Activated naive CD4-positive, alpha-beta T cell treated with anti-CD3 and anti-CD28 coated beads, Interleukin-2, amount 50 U/mL, for 24 hours (primary cell): ENCODE measurements at regions not wholly inside any gene's neighbourhood (a gene's known extent, or its start where the extent isn't known, plus 50 kb on each side); places are given as distances from the start of the nearest gene placed in this dataset.

Source experiments
- H3K27ac Mint-ChIP-seq: one replicate; pipeline ENCODE4 v1.8.0; 2021; ENCODE audit warnings: mild to moderate bottlenecking, mixed read lengths
- H3K27me3 Mint-ChIP-seq: one replicate; pipeline ENCODE4 v1.8.0; 2021; ENCODE audit warnings: mixed read lengths
- H3K36me3 Mint-ChIP-seq: one replicate; pipeline ENCODE4 v1.8.0; 2021; ENCODE audit warnings: mixed read lengths
- H3K4me1 Mint-ChIP-seq: one replicate; pipeline ENCODE4 v1.8.0; 2021; ENCODE audit warnings: mixed read lengths
- H3K4me3 Mint-ChIP-seq: one replicate; pipeline ENCODE4 v1.8.0; 2021; ENCODE audit warnings: mild to moderate bottlenecking, mixed read lengths
- H3K9me3 Mint-ChIP-seq: one replicate; pipeline ENCODE4 v1.8.0; 2021; ENCODE audit warnings: mixed read lengths

- no peaks in the 10 kb centered on the region for H3K36me3 Mint-ChIP-seq
- no peaks in the 10 kb centered on the region for H3K9me3 Mint-ChIP-seq
- peaks cover 1% of the 10 kb centered on the region for H3K27me3 Mint-ChIP-seq
- no peak overlapping the region for H3K27ac Mint-ChIP-seq
- no peak overlapping the region for H3K4me3 Mint-ChIP-seq
- H3K4me1 Mint-ChIP-seq, result no peaks in the 10 kb centered on the region
Measured at GRCh38 chr12:19890024-19890423, 450.7 kb downstream of the AEBP2 start.

- H3K27ac Mint-ChIP-seq, result no peak overlapping the region
- H3K36me3 Mint-ChIP-seq, result no peaks in the 10 kb centered on the region
- no peaks in the 10 kb centered on the region for H3K4me1 Mint-ChIP-seq
- no peaks in the 10 kb centered on the region for H3K9me3 Mint-ChIP-seq
- peaks cover 1% of the 10 kb centered on the region for H3K27me3 Mint-ChIP-seq
- no peak overlapping the region for H3K4me3 Mint-ChIP-seq
Measured at GRCh38 chr12:19891936-19892591, 452.8 kb downstream of the AEBP2 start.

DNA sequence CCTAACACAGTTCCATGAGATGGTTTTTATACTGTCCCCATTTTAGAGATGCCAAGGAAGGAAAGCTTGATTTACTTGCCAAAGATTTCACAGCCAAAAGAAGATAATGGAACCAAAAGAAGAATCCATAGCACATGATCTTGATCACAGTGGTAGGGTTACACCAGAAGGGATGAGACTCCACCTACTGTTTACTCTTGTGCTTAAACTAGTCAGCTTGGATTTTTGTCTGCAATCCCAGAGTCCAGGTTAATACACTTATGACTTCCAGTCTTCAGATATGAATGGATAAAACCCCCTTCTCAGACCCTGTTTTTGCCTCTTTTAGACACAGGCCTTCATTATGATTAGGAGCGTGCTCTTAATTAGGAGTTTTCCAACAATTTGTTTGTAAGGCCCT is 454.2 kb downstream of the AEBP2 start:
- no peaks in the 10 kb centered on the region for H3K4me1 Mint-ChIP-seq
- no peaks in the 10 kb centered on the region for H3K9me3 Mint-ChIP-seq
- no peak overlapping the region for H3K27ac Mint-ChIP-seq
- H3K36me3 Mint-ChIP-seq, result no peaks in the 10 kb centered on the region
- no peak overlapping the region for H3K4me3 Mint-ChIP-seq
- peaks cover 4% of the 10 kb centered on the region for H3K27me3 Mint-ChIP-seq

GRCh38 chr12:19894050-19894449 is 454.8 kb downstream of the AEBP2 start:
- no peak overlapping the region for H3K4me3 Mint-ChIP-seq
- peak overlapping the region; percentile 73 for H3K27ac Mint-ChIP-seq
- no peaks in the 10 kb centered on the region for H3K36me3 Mint-ChIP-seq

GRCh38 chr12:19894803-19895202 is 455.5 kb downstream of the AEBP2 start:
- Mint-ChIP-seq H3K4me3 (no peak overlapping the region), H3K27ac (no peak overlapping the region), H3K27me3 (peaks cover 3% of the 10 kb centered on the region), H3K4me1 (no peaks in the 10 kb centered on the region), H3K9me3 (no peaks in the 10 kb centered on the region), H3K36me3 (no peaks in the 10 kb centered on the region)

More at GRCh38 chr12:19894050-19894449, 454.8 kb downstream of the AEBP2 start:
- Mint-ChIP-seq H3K27me3 (peaks cover 3% of the 10 kb centered on the region), H3K4me1 (no peaks in the 10 kb centered on the region), H3K9me3 (no peaks in the 10 kb centered on the region)

- H3K9me3 Mint-ChIP-seq, result no peaks in the 10 kb centered on the region
- no peaks in the 10 kb centered on the region for H3K4me1 Mint-ChIP-seq
- no peaks in the 10 kb centered on the region for H3K36me3 Mint-ChIP-seq
- peaks cover 3% of the 10 kb centered on the region for H3K27me3 Mint-ChIP-seq
- no peak overlapping the region for H3K27ac Mint-ChIP-seq
- H3K4me3 Mint-ChIP-seq, result no peak overlapping the region
Measured at GRCh38 chr12:19895246-19896020, 456.1 kb downstream of the AEBP2 start.

DNA sequence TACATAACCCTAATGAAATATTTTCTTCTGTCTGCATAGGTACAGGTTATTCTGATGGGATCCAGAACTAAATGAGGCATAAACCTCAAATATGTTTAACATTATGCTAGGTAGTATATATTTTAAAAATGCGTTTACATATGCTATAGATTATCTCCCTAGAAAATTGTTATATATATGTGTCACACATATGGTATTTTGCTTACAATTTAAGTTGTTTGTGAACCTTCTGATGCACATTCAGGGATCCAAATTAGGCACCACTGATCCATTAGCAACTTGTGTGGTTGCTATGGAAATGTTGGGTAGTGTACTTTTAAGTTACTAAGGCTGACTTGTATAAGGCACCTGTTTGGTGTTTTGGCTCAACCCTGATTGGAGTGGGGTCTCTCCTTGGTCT is 456.7 kb downstream of the AEBP2 start:
- Mint-ChIP-seq H3K9me3 (no peaks in the 10 kb centered on the region), H3K4me3 (no peak overlapping the region), H3K27ac (no peak overlapping the region), H3K27me3 (peaks cover 3% of the 10 kb centered on the region), H3K36me3 (no peaks in the 10 kb centered on the region), H3K4me1 (no peaks in the 10 kb centered on the region)

DNA sequence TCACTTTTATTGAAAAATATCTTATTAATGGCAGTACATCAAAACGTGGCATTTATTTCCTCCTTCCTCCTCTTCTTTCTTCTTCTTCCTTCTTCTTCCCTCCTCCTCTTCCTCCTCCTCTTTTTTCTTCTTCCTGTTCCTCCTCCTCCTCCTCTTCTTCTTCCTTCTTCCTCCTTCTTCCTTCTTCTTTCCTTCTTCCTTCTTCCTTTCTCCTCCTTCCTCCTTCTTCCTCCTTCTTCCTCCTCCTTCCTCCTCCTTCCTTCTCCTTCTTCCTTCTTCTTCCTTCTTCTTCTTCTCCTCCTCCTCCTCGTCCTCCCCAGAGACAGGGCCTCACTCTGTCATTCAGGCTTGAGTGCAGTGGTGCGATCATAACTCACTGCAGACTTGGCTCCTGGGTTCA is 457.2 kb downstream of the AEBP2 start:
- H3K36me3 Mint-ChIP-seq, result no peaks in the 10 kb centered on the region
- H3K27ac Mint-ChIP-seq, result no peak overlapping the region
- H3K27me3 Mint-ChIP-seq, result peaks cover 3% of the 10 kb centered on the region
- no peaks in the 10 kb centered on the region for H3K9me3 Mint-ChIP-seq
- no peaks in the 10 kb centered on the region for H3K4me1 Mint-ChIP-seq
- no peak overlapping the region for H3K4me3 Mint-ChIP-seq

GRCh38 chr12:19897900-19898408 is 458.7 kb downstream of the AEBP2 start:
- Mint-ChIP-seq H3K4me3 (no peak overlapping the region), H3K36me3 (no peaks in the 10 kb centered on the region), H3K9me3 (no peaks in the 10 kb centered on the region), H3K27ac (no peak overlapping the region), H3K4me1 (no peaks in the 10 kb centered on the region), H3K27me3 (peaks cover 3% of the 10 kb centered on the region)

DNA sequence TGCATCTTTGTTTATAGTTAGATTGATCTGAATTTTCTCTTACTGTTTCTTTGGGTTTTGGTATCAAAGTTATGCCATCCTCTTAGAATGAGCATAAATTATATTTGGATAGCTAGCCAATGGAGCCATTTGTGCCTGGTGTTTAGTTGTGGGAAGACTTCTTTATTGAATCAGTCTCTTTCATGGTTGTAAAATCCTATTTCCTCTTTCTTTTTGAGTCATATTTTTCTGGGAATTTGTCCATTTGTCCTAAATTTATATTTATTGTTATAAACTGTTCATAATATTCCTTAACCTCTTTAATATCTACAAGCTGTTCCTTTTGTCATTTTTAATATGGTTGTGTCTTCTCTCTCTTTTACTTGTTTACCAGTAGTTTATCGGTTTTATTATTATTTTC is 462.5 kb downstream of the AEBP2 start:
- Mint-ChIP-seq H3K9me3 (no peaks in the 10 kb centered on the region), H3K4me3 (no peak overlapping the region), H3K27me3 (peaks cover 3% of the 10 kb centered on the region), H3K27ac (no peak overlapping the region), H3K36me3 (no peaks in the 10 kb centered on the region), H3K4me1 (no peaks in the 10 kb centered on the region)

- Mint-ChIP-seq H3K36me3 (no peaks in the 10 kb centered on the region), H3K9me3 (no peaks in the 10 kb centered on the region), H3K27ac (no peak overlapping the region), H3K4me1 (no peaks in the 10 kb centered on the region), H3K4me3 (no peak overlapping the region), H3K27me3 (no peaks in the 10 kb centered on the region)
Measured at GRCh38 chr12:19904819-19905218, 463.5 kb upstream of the PDE3A start.

DNA sequence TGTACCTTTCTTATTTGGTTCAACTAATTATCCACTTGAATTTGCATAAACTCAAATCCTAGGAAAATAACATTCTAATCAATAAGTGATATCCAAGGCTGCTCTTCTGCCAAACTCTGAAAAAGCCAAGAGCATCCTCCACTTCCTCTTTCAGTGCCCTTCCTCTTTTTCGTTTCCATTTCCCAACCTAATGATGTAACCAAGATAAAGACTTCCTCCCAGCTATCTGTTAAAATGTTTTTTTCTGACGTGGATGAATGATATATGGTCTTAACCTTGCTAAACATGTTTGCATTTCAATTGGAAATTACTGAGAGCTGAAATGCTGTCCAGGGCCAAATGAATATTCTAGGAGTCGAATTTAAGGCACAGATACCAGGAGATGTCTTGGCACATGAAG is 459.5 kb upstream of the PDE3A start:
- H3K4me1 Mint-ChIP-seq, result no peaks in the 10 kb centered on the region
- no peak overlapping the region for H3K27ac Mint-ChIP-seq
- no peaks in the 10 kb centered on the region for H3K9me3 Mint-ChIP-seq
- no peaks in the 10 kb centered on the region for H3K36me3 Mint-ChIP-seq
- no peak overlapping the region for H3K4me3 Mint-ChIP-seq
- no peaks in the 10 kb centered on the region for H3K27me3 Mint-ChIP-seq

DNA sequence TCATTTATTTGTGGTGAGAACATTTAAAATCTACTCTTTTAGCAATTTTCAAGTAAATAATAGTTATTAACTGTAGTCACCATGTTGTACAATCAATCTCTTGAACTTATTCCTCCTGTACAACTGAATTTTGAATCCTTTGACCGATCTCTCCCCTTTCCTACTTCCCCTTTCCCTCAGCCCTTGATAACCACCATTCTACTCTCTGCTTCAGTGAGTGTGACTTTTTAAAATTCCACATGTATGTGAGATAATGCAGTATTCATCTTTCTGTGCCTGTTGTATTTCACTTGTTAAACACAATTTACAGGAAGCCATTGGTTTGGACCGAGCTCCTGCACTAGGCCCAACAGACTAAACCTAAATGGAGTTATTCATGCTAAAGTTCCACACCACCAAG is 458.9 kb upstream of the PDE3A start:
- H3K36me3 Mint-ChIP-seq, result no peaks in the 10 kb centered on the region
- H3K27ac Mint-ChIP-seq, result no peak overlapping the region
- H3K4me3 Mint-ChIP-seq, result no peak overlapping the region
- no peaks in the 10 kb centered on the region for H3K9me3 Mint-ChIP-seq
- no peaks in the 10 kb centered on the region for H3K4me1 Mint-ChIP-seq
- H3K27me3 Mint-ChIP-seq, result no peaks in the 10 kb centered on the region

- H3K27ac Mint-ChIP-seq, result no peak overlapping the region
- no peak overlapping the region for H3K4me3 Mint-ChIP-seq
- no peaks in the 10 kb centered on the region for H3K4me1 Mint-ChIP-seq
- no peaks in the 10 kb centered on the region for H3K36me3 Mint-ChIP-seq
- no peaks in the 10 kb centered on the region for H3K27me3 Mint-ChIP-seq
- no peaks in the 10 kb centered on the region for H3K9me3 Mint-ChIP-seq
Measured at GRCh38 chr12:19910681-19911080, 457.7 kb upstream of the PDE3A start.

DNA sequence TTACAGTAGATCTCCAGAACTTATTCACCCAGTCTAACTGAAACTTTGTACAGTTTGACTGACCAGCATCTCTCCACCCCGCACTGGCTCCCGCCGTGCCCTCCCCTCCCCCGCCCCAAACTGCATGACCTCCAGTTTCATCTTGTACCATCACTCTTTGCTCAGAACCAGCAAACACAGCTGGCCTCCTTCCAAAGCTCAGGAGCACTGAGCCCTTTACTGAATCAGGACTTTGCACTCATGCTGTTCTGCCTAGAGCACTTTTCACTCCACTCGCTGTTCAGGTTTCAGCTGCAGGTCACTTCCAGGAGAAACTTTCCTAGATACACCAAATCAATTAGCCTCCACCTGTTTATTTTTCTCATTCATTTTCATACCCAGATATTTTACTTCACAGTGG is 455.3 kb upstream of the PDE3A start:
- H3K27me3 Mint-ChIP-seq, result no peaks in the 10 kb centered on the region
- no peaks in the 10 kb centered on the region for H3K4me1 Mint-ChIP-seq
- H3K4me3 Mint-ChIP-seq, result no peak overlapping the region
- H3K27ac Mint-ChIP-seq, result no peak overlapping the region
- H3K36me3 Mint-ChIP-seq, result no peaks in the 10 kb centered on the region
- no peaks in the 10 kb centered on the region for H3K9me3 Mint-ChIP-seq

GRCh38 chr12:19915392-19916195 is 452.7 kb upstream of the PDE3A start:
- Mint-ChIP-seq H3K36me3 (no peaks in the 10 kb centered on the region), H3K27me3 (no peaks in the 10 kb centered on the region), H3K27ac (no peak overlapping the region), H3K9me3 (peaks cover 4% of the 10 kb centered on the region), H3K4me1 (no peaks in the 10 kb centered on the region), H3K4me3 (no peak overlapping the region)
